HepG2 (cell line): ENCODE measurements at regions not wholly inside any gene's neighbourhood (a gene's known extent, or its start where the extent isn't known, plus 50 kb on each side); places are given as distances from the start of the nearest gene placed in this dataset.

ENCODE experiments used
- ELF4 ChIP-seq: sonication (generic); formaldehyde crosslinking; IDR thresholded peaks from 2 replicates; pipeline ENCODE4 v1.5.0; 2020; ENCODE audit warnings: missing genetic modification reagents, mild to moderate bottlenecking, moderate library complexity, borderline replicate concordance
- ETS1 ChIP-seq: sonication (generic); formaldehyde crosslinking; IDR thresholded peaks from 2 replicates; pipeline ENCODE4 v1.4.0; 2020; ENCODE audit warnings: missing genetic modification reagents
- FOXJ3 ChIP-seq: sonication (generic); formaldehyde crosslinking; IDR thresholded peaks from 2 replicates; pipeline ENCODE4 v1.4.0; 2020; ENCODE audit warnings: missing genetic modification reagents, mild to moderate bottlenecking, borderline replicate concordance
- GFI1 ChIP-seq: sonication (generic); formaldehyde crosslinking; IDR thresholded peaks from 2 replicates; pipeline ENCODE4 v1.5.0; 2020; ENCODE audit warnings: missing genetic modification reagents, mild to moderate bottlenecking, borderline replicate concordance
- JUNB ChIP-seq: sonication (generic); formaldehyde crosslinking; IDR thresholded peaks from 2 replicates; pipeline ENCODE4 v1.8.0; 2022; ENCODE audit warnings: missing genetic modification reagents, mild to moderate bottlenecking, borderline replicate concordance
- MAFK ChIP-seq, 2 experiments: IDR thresholded peaks in 1 of 2; conservative IDR thresholded peaks in 1 of 2; 2 replicates each; pipeline ENCODE4 v1.6.1; 2011; ENCODE audit warnings: improper control_type of control experiment in 2 of 2, low read length in 2 of 2
- NR2F6 ChIP-seq, 2 experiments: IDR thresholded peaks; 2 replicates each; pipeline ENCODE4 v1.6.1; 2016; ENCODE audit warnings: antibody characterized with exemption in 1 of 2, mild to moderate bottlenecking in 1 of 2
- PAX8 ChIP-seq: sonication (generic); formaldehyde crosslinking; IDR thresholded peaks from 2 replicates; pipeline ENCODE4 v1.8.0; 2022; ENCODE audit warnings: mild to moderate bottlenecking, missing genetic modification reagents, borderline replicate concordance
- PHF21A ChIP-seq: sonication (generic); formaldehyde crosslinking; IDR thresholded peaks from 2 replicates; pipeline ENCODE4 v1.5.0; 2020; ENCODE audit warnings: mild to moderate bottlenecking, missing genetic modification reagents
- POLR2A ChIP-seq, 2 experiments: IDR thresholded peaks; 2 replicates each; pipeline ENCODE4 v1.6.1; 2011; ENCODE audit warnings: low read depth in 2 of 2, low read length in 2 of 2, mild to moderate bottlenecking in 1 of 2, moderate library complexity in 1 of 2; ENCODE audit not compliant: insufficient read depth in 1 of 2
- RERE ChIP-seq: IDR thresholded peaks from 2 replicates; pipeline ENCODE4 v1.6.1; 2016; ENCODE audit warnings: low read depth, missing genetic modification reagents, missing compliant biosample characterization
- SP4 ChIP-seq: sonication (generic); formaldehyde crosslinking; IDR thresholded peaks from 2 replicates; pipeline ENCODE4 v1.8.1; 2023; ENCODE audit warnings: mild to moderate bottlenecking, missing genetic modification reagents
- SUZ12 ChIP-seq: fragments of 150-350 bp; IDR thresholded peaks from 2 replicates; pipeline ENCODE4 v1.6.1; 2014; ENCODE audit warnings: low read depth, low read length
- TCF7 ChIP-seq: sonication (generic); IDR thresholded peaks from 2 replicates; pipeline ENCODE4 v1.6.1; 2016; ENCODE audit warnings: antibody characterized with exemption, low read depth
- USF2 ChIP-seq, 2 experiments: sonication (generic) in 1 of 2; formaldehyde crosslinking in 1 of 2; IDR thresholded peaks; 2 replicates each; pipeline versions ENCODE4 v1.5.1 to v1.6.1; 2011 to 2020; ENCODE audit warnings: borderline replicate concordance in 1 of 2, low read depth in 1 of 2, low read length in 1 of 2, mild to moderate bottlenecking in 1 of 2, missing genetic modification reagents in 1 of 2, moderate library complexity in 1 of 2
- ZFP36L1 ChIP-seq: sonication (generic); formaldehyde crosslinking; IDR thresholded peaks from 2 replicates; pipeline ENCODE4 v1.8.0; 2022; ENCODE audit warnings: mild to moderate bottlenecking, missing genetic modification reagents, moderate library complexity
- ZNF121 ChIP-seq: sonication (generic); formaldehyde crosslinking; IDR thresholded peaks from 2 replicates; pipeline ENCODE4 v1.5.0; 2020; ENCODE audit warnings: mild to moderate bottlenecking, missing genetic modification reagents
- ZNF503 ChIP-seq: sonication (generic); formaldehyde crosslinking; IDR thresholded peaks from 2 replicates; pipeline ENCODE4 v1.4.0; 2020; ENCODE audit warnings: missing genetic modification reagents
- ZNF670 ChIP-seq: sonication (generic); formaldehyde crosslinking; IDR thresholded peaks from 2 replicates; pipeline ENCODE4 v1.8.0; 2022; ENCODE audit warnings: mild to moderate bottlenecking, missing genetic modification reagents, borderline replicate concordance
- ZNF761 ChIP-seq: sonication (generic); formaldehyde crosslinking; conservative IDR thresholded peaks from 2 replicates; pipeline ENCODE4 v1.4.0; 2020; ENCODE audit warnings: mild to moderate bottlenecking, missing genetic modification reagents
- ZNF891 ChIP-seq: sonication (generic); formaldehyde crosslinking; IDR thresholded peaks from 2 replicates; pipeline ENCODE4 v1.5.0; 2020; ENCODE audit warnings: mild to moderate bottlenecking, missing genetic modification reagents

- no peak for TF ChIP-seq ETS1 (CRISPR knock-in tag)
- no peak for TF ChIP-seq ZNF761 (CRISPR knock-in tag)
- peak; percentile 90 for TF ChIP-seq ZNF503
- no peak for TF ChIP-seq JUNB (CRISPR knock-in tag)
- no peak for TF ChIP-seq GFI1 (CRISPR knock-in tag)
- no peak for TF ChIP-seq SUZ12
- TF ChIP-seq NR2F6 (IDR thresholded peaks at IDR 0.05) = peak; percentile 97
- peak; percentile 89 for TF ChIP-seq NR2F6 (CRISPR knock-in tag; IDR thresholded peaks at IDR 0.05)
- TF ChIP-seq MAFK (conservative IDR thresholded peaks at IDR 0.05 in 1 of 2, IDR thresholded peaks at IDR 0.05 in 1 of 2; ENCODE audit: low read length in 2 of 2) = no peak
- TF ChIP-seq ZNF891 = no peak
- TF ChIP-seq ELF4 (CRISPR knock-in tag) = no peak
- peak; percentile 93 for TF ChIP-seq TCF7
- TF ChIP-seq PHF21A = no peak
- TF ChIP-seq ZNF121 (CRISPR knock-in tag) = no peak
- no peak for TF ChIP-seq PAX8 (CRISPR knock-in tag)
- TF ChIP-seq POLR2A (IDR thresholded peaks at IDR 0.05; ENCODE audit: insufficient read depth in 1 of 2, low read depth in 2 of 2, low read length in 2 of 2) = no peak
- no peak for TF ChIP-seq USF2 (IDR thresholded peaks at IDR 0.05; ENCODE audit: low read depth, low read length)
- TF ChIP-seq USF2 (CRISPR knock-in tag; IDR thresholded peaks at IDR 0.05; ENCODE audit: borderline replicate concordance) = no peak
- no peak for TF ChIP-seq ZNF670 (CRISPR knock-in tag)
- TF ChIP-seq FOXJ3 = peak; percentile 58; the same call in 1 of the 2 replicates
- TF ChIP-seq RERE = peak; percentile 93
- no peak for TF ChIP-seq SP4 (CRISPR knock-in tag)
- 0 out of 2 replicates have a peak, but pooled peaks have one; percentile 45 for TF ChIP-seq ZFP36L1
These were observed 312.8 kb upstream of the C11orf87 start (continued) for GRCh38 chr11:109109150-109109549.
